SK-N-SH (cell line): ENCODE measurements at regions not wholly inside any gene's neighbourhood (a gene's known extent, or its start where the extent isn't known, plus 50 kb on each side); places are given as distances from the start of the nearest gene placed in this dataset.

Experiments used
- CTCF ChIA-PET: fragments of 300-600, 350-600 bp; formaldehyde crosslinking; extraction: SDS; loops from one replicate; lab custom pipeline; 2021; lab: Yijun Ruan, JAX
- POLR2A ChIA-PET: fragments of 350-600 bp; sonication (Branson Sonifier 250); formaldehyde crosslinking; extraction: SDS; loops from one replicate; lab custom pipeline; 2020; ENCODE audit warnings: antibody characterized with exemption, inconsistent platforms; lab: Yijun Ruan, JAX
- DNase-seq: peaks from one replicate; pipeline ENCODE4 v3.0.0; 2012
- H2AFZ ChIP-seq: fragments of 200-600 bp; sonication (generic); 2 replicates; pipeline ENCODE4 v1.8.1; 2016; ENCODE audit warnings: antibody characterized with exemption, mild to moderate bottlenecking, low read depth
- H3F3A ChIP-seq: fragments of 200-600 bp; sonication (generic); replicated peaks from 2 replicates; pipeline ENCODE3; 2016; ENCODE audit warnings: antibody characterized with exemption, mild to moderate bottlenecking; ENCODE audit not compliant: insufficient read depth
- H3K27ac ChIP-seq, 2 experiments: fragments of 200-500 bp in 1 of 2; fragments of 200-600 bp in 1 of 2; sonication (Bioruptor generic) in 1 of 2; sonication (generic), shearing (Covaris generic) in 1 of 2; 2 replicates each; pipeline versions ENCODE4 v1.5.1 to v1.6.1; 2014 to 2016; ENCODE audit warnings: low read depth in 2 of 2, inconsistent platforms in 1 of 2, low read length in 1 of 2, mild to moderate bottlenecking in 1 of 2, mixed read lengths in 1 of 2
- H3K27me3 ChIP-seq: fragments of 200-600 bp; sonication (generic), shearing (Covaris generic); 2 replicates; pipeline ENCODE4 v1.6.1; 2016; ENCODE audit warnings: mixed run types; ENCODE audit not compliant: insufficient read depth
- H3K36me3 ChIP-seq, 2 experiments: fragments of 200-500 bp in 1 of 2; fragments of 200-600 bp in 1 of 2; sonication (Bioruptor generic) in 1 of 2; sonication (generic) in 1 of 2; replicated peaks in 1 of 2; 2 replicates each; pipeline versions ENCODE3 to v1.5.1; 2014 to 2016; ENCODE audit warnings: low read length in 1 of 2, mild to moderate bottlenecking in 1 of 2; ENCODE audit not compliant: insufficient read depth in 2 of 2, control insufficient read depth in 1 of 2
- H3K4me1 ChIP-seq, 2 experiments: fragments of 200-500 bp in 1 of 2; fragments of 200-600 bp in 1 of 2; sonication (Bioruptor generic) in 1 of 2; sonication (generic), shearing (Covaris generic) in 1 of 2; 2 replicates each; pipeline versions ENCODE4 v1.5.1 to v1.6.1; 2014 to 2016; ENCODE audit warnings: low read depth in 1 of 2, low read length in 1 of 2, mixed run types in 1 of 2; ENCODE audit not compliant: insufficient read depth in 2 of 2, control insufficient read depth in 1 of 2
- H3K4me2 ChIP-seq: fragments of 200-600 bp; sonication (generic), shearing (Covaris generic); 2 replicates; pipeline ENCODE4 v1.6.1; 2017; ENCODE audit warnings: mixed run types
- H3K4me3 ChIP-seq, 2 experiments: fragments of 200-500 bp in 1 of 2; fragments of 200-600 bp in 1 of 2; sonication (Bioruptor generic) in 1 of 2; sonication (generic), shearing (Covaris generic) in 1 of 2; 2 replicates each; pipeline versions ENCODE4 v1.5.1 to v1.8.1; 2014 to 2016; ENCODE audit warnings: low read depth in 2 of 2, inconsistent platforms in 1 of 2, low read length in 1 of 2, mild to moderate bottlenecking in 1 of 2, mixed read lengths in 1 of 2, moderate library complexity in 1 of 2
- H3K79me2 ChIP-seq: fragments of 200-600 bp; sonication (generic); 2 replicates; pipeline ENCODE4 v1.8.1; 2017; ENCODE audit warnings: mild to moderate bottlenecking; ENCODE audit not compliant: insufficient read depth
- H3K9ac ChIP-seq: fragments of 200-600 bp; sonication (generic); 2 replicates; pipeline ENCODE4 v1.6.1; 2017; ENCODE audit warnings: mixed run types
- H3K9me2 ChIP-seq: fragments of 200-600 bp; sonication (generic); 2 replicates; pipeline ENCODE4 v1.6.1; 2017; ENCODE audit warnings: mixed run types
- H3K9me3 ChIP-seq: fragments of 200-600 bp; sonication (generic); 2 replicates; pipeline ENCODE4 v1.6.1; 2017; ENCODE audit warnings: mixed run types, mild to moderate bottlenecking, moderate library complexity
- H4K20me1 ChIP-seq: fragments of 200-600 bp; sonication (generic); 2 replicates; pipeline ENCODE4 v1.6.1; 2017; ENCODE audit warnings: mild to moderate bottlenecking, mixed run types; ENCODE audit not compliant: insufficient read depth
- CHD2 ChIP-seq: fragments of 150-350 bp; IDR thresholded peaks from 2 replicates; pipeline ENCODE4 v1.6.1; 2018; ENCODE audit warnings: low read length; ENCODE audit not compliant: partially characterized antibody
- ELF1 ChIP-seq: IDR thresholded peaks from 2 replicates; pipeline ENCODE4 v1.4.0; 2012
- EP300 ChIP-seq, 2 experiments: IDR thresholded peaks; 2 replicates each; pipeline versions ENCODE4 v1.4.0 to v1.6.1; 2012; ENCODE audit warnings: borderline replicate concordance in 1 of 2, low read depth in 1 of 2, low read length in 1 of 2
- EZH2phosphoT487 ChIP-seq: fragments of 200-600 bp; sonication (generic); IDR thresholded peaks from 2 replicates; pipeline ENCODE4 v1.6.1; 2017; ENCODE audit warnings: low read depth, mixed run types, mild to moderate bottlenecking, antibody characterized with exemption, moderate library complexity, borderline replicate concordance
- FOXM1 ChIP-seq: IDR thresholded peaks from 2 replicates; pipeline ENCODE4 v1.4.0; 2012; ENCODE audit warnings: low read depth, mild to moderate bottlenecking
- GABPA ChIP-seq: IDR thresholded peaks from 2 replicates; pipeline ENCODE4 v1.4.0; 2012; ENCODE audit warnings: low read depth, mild to moderate bottlenecking
- IRF3 ChIP-seq: fragments of 150-350 bp; IDR thresholded peaks from 2 replicates; pipeline ENCODE4 v1.6.1; 2016; ENCODE audit warnings: mild to moderate bottlenecking, low read depth, low read length
- MXI1 ChIP-seq: IDR thresholded peaks from 2 replicates; pipeline ENCODE4 v1.6.1; 2012; ENCODE audit warnings: mild to moderate bottlenecking, low read depth, low read length, improper control_type of control experiment
- NFIC ChIP-seq: IDR thresholded peaks from 2 replicates; pipeline ENCODE4 v1.4.0; 2012; ENCODE audit warnings: borderline replicate concordance
- RAD21 ChIP-seq: IDR thresholded peaks from 2 replicates; pipeline ENCODE4 v1.6.1; 2012; ENCODE audit warnings: mild to moderate bottlenecking, low read length
- RFX5 ChIP-seq: IDR thresholded peaks from 2 replicates; pipeline ENCODE4 v1.6.1; 2012; ENCODE audit warnings: mild to moderate bottlenecking, improper control_type of control experiment, low read length
- SMC3 ChIP-seq: IDR thresholded peaks from 2 replicates; pipeline ENCODE4 v1.6.1; 2012; ENCODE audit warnings: low read depth, low read length, improper control_type of control experiment
- TCF12 ChIP-seq: IDR thresholded peaks from 2 replicates; pipeline ENCODE4 v1.4.0; 2012
- YY1 ChIP-seq: IDR thresholded peaks from 2 replicates; pipeline ENCODE4 v1.4.0; 2012; ENCODE audit warnings: low read depth, mild to moderate bottlenecking
- WGBS: methylation state at CpG from one replicate; pipeline ENCODE4 v1.1.6; 2017; ENCODE audit warnings: low lambda C conversion rate; 5-methylcytosine and 5-hydroxymethylcytosine counted together
- TF ChIP-seq, protein P1 (sequence below): IDR thresholded peaks from 2 replicates; pipeline ENCODE4 v1.4.0; 2012; ENCODE audit warnings: low read depth
- TF ChIP-seq, protein P2 (sequence below): IDR thresholded peaks from 2 replicates; pipeline ENCODE4; 2012
- TF ChIP-seq, protein P3 (sequence below): fragments of 150-350 bp; IDR thresholded peaks from 2 replicates; pipeline ENCODE4 v1.6.1; 2017; ENCODE audit warnings: antibody characterized with exemption, low read length, low read depth, borderline replicate concordance

- WGBS: 85% methylated on average over 2 of the region's 2 CpGs
- DNase-seq: no peak
These were observed 783.0 kb upstream of the ZEB2 start for GRCh38 chr2:145302886-145303285.

GRCh38 chr2:145302451-145302850 is 782.5 kb upstream of the ZEB2 start:
- DNase-seq: no peak
- Histone ChIP-seq H3K27ac (no peak overlapping the region), H4K20me1 (no peaks in the 10 kb centered on the region), H3K79me2 (no peaks in the 10 kb centered on the region), H3K9ac (no peak overlapping the region), H3K36me3 (no peaks in the 10 kb centered on the region), H3K9me2 (no peaks in the 10 kb centered on the region), H3K4me1 (no peaks in the 10 kb centered on the region; a peak in 1 of 4 replicates), H3K27me3 (no peaks in the 10 kb centered on the region), H3K4me3 (no peak overlapping the region), H3K9me3 (no peaks in the 10 kb centered on the region), H3F3A (no peaks in the 10 kb centered on the region), H3K4me2 (no peak overlapping the region), H2AFZ (no peak overlapping the region)
- CTCF ChIA-PET: no interaction called here
- TF ChIP-seq YY1 (no peak), RAD21 (no peak), RFX5 (no peak)
- POLR2A ChIA-PET: interaction anchor here (0.6 kb wide), 1 partner anchor 257 kb away, joined by 4 read pairs; no protein-coding TSS in a partner anchor
- 91% methylated on average over 3 of the region's 3 CpGs for WGBS

More at GRCh38 chr2:145302886-145303285, 783.0 kb upstream of the ZEB2 start:
- no peaks in the 10 kb centered on the region for H3K36me3 ChIP-seq
- ChIA-PET CTCF (no interaction called here), POLR2A (interaction anchor here (0.6 kb wide), 1 partner anchor 257 kb away, joined by 4 read pairs; no protein-coding TSS in a partner anchor)
- H3K9ac ChIP-seq: no peak overlapping the region
- H3K27ac ChIP-seq: no peak overlapping the region
- no peaks in the 10 kb centered on the region; a peak in 1 of 4 replicates for H3K4me1 ChIP-seq
- H3K27me3 ChIP-seq: no peaks in the 10 kb centered on the region
- H4K20me1 ChIP-seq: no peaks in the 10 kb centered on the region
- H3K9me2 ChIP-seq: no peaks in the 10 kb centered on the region
- TF ChIP-seq FOXM1 (no peak), MXI1 (no peak), TCF12 (no peak), EP300 (IDR thresholded peaks at IDR 0.05; ENCODE audit: borderline replicate concordance in 1 of 2, low read depth in 1 of 2, low read length in 1 of 2) (no peak), CHD2 (no peak), YY1 (no peak), IRF3 (no peak), GABPA (no peak)
- TF ChIP-seq, protein P1, sequence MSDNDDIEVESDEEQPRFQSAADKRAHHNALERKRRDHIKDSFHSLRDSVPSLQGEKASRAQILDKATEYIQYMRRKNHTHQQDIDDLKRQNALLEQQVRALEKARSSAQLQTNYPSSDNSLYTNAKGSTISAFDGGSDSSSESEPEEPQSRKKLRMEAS: no peak
- H3K4me3 ChIP-seq: no peak overlapping the region
- H3K79me2 ChIP-seq: no peaks in the 10 kb centered on the region
- no peaks in the 10 kb centered on the region for H3K9me3 ChIP-seq
- H3F3A ChIP-seq: no peaks in the 10 kb centered on the region
- no peak overlapping the region for H2AFZ ChIP-seq
- no peak overlapping the region for H3K4me2 ChIP-seq

GRCh38 chr2:145299368-145299767 is 779.4 kb upstream of the ZEB2 start:
- Histone ChIP-seq H2AFZ (no peak overlapping the region; the same call in 1 of the 2 replicates), H3K79me2 (no peaks in the 10 kb centered on the region), H3K36me3 (no peaks in the 10 kb centered on the region), H3K9ac (no peak overlapping the region), H4K20me1 (no peaks in the 10 kb centered on the region), H3K27me3 (no peaks in the 10 kb centered on the region), H3K9me2 (no peaks in the 10 kb centered on the region), H3K4me1 (no peaks in the 10 kb centered on the region), H3F3A (no peaks in the 10 kb centered on the region), H3K4me3 (no peak overlapping the region), H3K9me3 (no peaks in the 10 kb centered on the region), H3K27ac (no peak overlapping the region), H3K4me2 (no peak overlapping the region)
- CTCF ChIA-PET: interaction anchor here (1.0 kb wide), 1 partner anchor 51 kb away, joined by 3 read pairs; no protein-coding TSS in a partner anchor
- 89% methylated on average over 10 of the region's 10 CpGs for WGBS
- POLR2A ChIA-PET: no interaction called here
- no peak for DNase-seq
- TF ChIP-seq GABPA (no peak), YY1 (no peak), ELF1 (no peak), IRF3 (no peak), EZH2phosphoT487 (no peak), RAD21 (no peak), SMC3 (no peak), NFIC (no peak)
- TF ChIP-seq, protein P2, sequence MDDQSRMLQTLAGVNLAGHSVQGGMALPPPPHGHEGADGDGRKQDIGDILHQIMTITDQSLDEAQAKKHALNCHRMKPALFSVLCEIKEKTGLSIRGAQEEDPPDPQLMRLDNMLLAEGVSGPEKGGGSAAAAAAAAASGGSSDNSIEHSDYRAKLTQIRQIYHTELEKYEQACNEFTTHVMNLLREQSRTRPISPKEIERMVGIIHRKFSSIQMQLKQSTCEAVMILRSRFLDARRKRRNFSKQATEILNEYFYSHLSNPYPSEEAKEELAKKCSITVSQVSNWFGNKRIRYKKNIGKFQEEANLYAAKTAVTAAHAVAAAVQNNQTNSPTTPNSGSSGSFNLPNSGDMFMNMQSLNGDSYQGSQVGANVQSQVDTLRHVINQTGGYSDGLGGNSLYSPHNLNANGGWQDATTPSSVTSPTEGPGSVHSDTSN: no peak
- TF ChIP-seq, protein P3, sequence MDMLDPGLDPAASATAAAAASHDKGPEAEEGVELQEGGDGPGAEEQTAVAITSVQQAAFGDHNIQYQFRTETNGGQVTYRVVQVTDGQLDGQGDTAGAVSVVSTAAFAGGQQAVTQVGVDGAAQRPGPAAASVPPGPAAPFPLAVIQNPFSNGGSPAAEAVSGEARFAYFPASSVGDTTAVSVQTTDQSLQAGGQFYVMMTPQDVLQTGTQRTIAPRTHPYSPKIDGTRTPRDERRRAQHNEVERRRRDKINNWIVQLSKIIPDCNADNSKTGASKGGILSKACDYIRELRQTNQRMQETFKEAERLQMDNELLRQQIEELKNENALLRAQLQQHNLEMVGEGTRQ: no peak
- TF ChIP-seq, protein P1: no peak
